Caco-2 (cell line): ENCODE measurements at regions not wholly inside any gene's neighbourhood (a gene's known extent, or its start where the extent isn't known, plus 50 kb on each side); places are given as distances from the start of the nearest gene placed in this dataset.

Experiments used
- BruUV-seq: library from RNA; stranded (reverse); fragments of 400-500 nt; replicated peaks from 2 replicates; lab custom pipeline; 2021; lab: Mats Ljungman, UMichigan
- CTCF ChIA-PET: fragments of 300-600 bp; sonication (Branson Sonifier 250); formaldehyde crosslinking; loops from one replicate; lab custom pipeline; 2022; ENCODE audit warnings: antibody characterized with exemption; lab: Charles Lee
- POLR2A ChIA-PET: fragments of 300-600 bp; sonication (Branson Sonifier 250); formaldehyde crosslinking; loops from one replicate; lab custom pipeline; 2022; ENCODE audit warnings: antibody characterized with exemption; lab: Charles Lee
- DNase-seq, 2 experiments: peaks; one replicate each; pipeline versions ENCODE4 v3.0.0 to v3.0.0-alpha.2; 2020 to 2022
- H3K27me3 ChIP-seq: replicated peaks from 2 replicates; pipeline ENCODE4 v1.6.0; 2011; ENCODE audit warnings: low read length; ENCODE audit not compliant: control insufficient read depth, insufficient read depth
- H3K36me3 ChIP-seq: 2 replicates; pipeline ENCODE4 v1.5.1; 2011; ENCODE audit warnings: low read length; ENCODE audit not compliant: control insufficient read depth, insufficient read depth
- H3K4me1 ChIP-seq: fragments of 250-450 bp; sonication (Bioruptor Pico); 2 replicates; pipeline ENCODE4 v1.5.1; 2020; ENCODE audit warnings: mild to moderate bottlenecking
- H3K4me3 ChIP-seq: 2 replicates; pipeline ENCODE4 v1.5.1; 2011; ENCODE audit warnings: low read depth, mild to moderate bottlenecking, control low read depth, low read length
- H3K9me3 ChIP-seq: fragments of 250-450 bp; sonication (Bioruptor Pico); 2 replicates; pipeline ENCODE4 v1.5.1; 2020; ENCODE audit warnings: mild to moderate bottlenecking, moderate library complexity
- H3K27ac Mint-ChIP-seq: one replicate; pipeline ENCODE4 v1.8.0; 2022; ENCODE audit warnings: mixed read lengths; ENCODE audit not compliant: unreplicated experiment
- H3K27me3 Mint-ChIP-seq: one replicate; pipeline ENCODE4 v1.8.0; 2022; ENCODE audit warnings: mixed read lengths; ENCODE audit not compliant: insufficient read depth, unreplicated experiment
- H3K36me3 Mint-ChIP-seq: one replicate; pipeline ENCODE4 v1.8.0; 2022; ENCODE audit warnings: mild to moderate bottlenecking, mixed read lengths; ENCODE audit not compliant: insufficient read depth, unreplicated experiment
- H3K4me1 Mint-ChIP-seq: one replicate; pipeline ENCODE4 v1.8.0; 2022; ENCODE audit warnings: low read depth, mixed read lengths; ENCODE audit not compliant: unreplicated experiment
- H3K4me3 Mint-ChIP-seq: one replicate; pipeline ENCODE4 v1.8.0; 2022; ENCODE audit warnings: mild to moderate bottlenecking, moderate library complexity, mixed read lengths; ENCODE audit not compliant: unreplicated experiment
- H3K9me3 Mint-ChIP-seq: one replicate; pipeline ENCODE4 v1.8.0; 2022; ENCODE audit warnings: mixed read lengths; ENCODE audit not compliant: unreplicated experiment
- intact Hi-C: fragments of 100-400 bp; cut with micrococcal nuclease; formaldehyde crosslinking; loops from one replicate; pipeline ENCODE4 v1.10.0; 2022; ENCODE audit not compliant: unreplicated experiment
- TF ChIP-seq, protein P1 (sequence below), 2 experiments: fragments of 200-600 bp in 1 of 2; IDR thresholded peaks; 1 replicate in 1 of 2; 2 replicates in 1 of 2; pipeline versions ENCODE4 v1.5.1 to v1.8.0; 2011 to 2022; ENCODE audit warnings: antibody characterized with exemption in 1 of 2, control low read depth in 1 of 2, inconsistent platforms in 1 of 2, low read depth in 1 of 2, low read length in 1 of 2, mild to moderate bottlenecking in 1 of 2, moderate library complexity in 1 of 2; ENCODE audit not compliant: insufficient read depth in 1 of 2, severe bottlenecking in 1 of 2, unreplicated experiment in 1 of 2

GRCh38 chr13:47256618-47257017, 359.8 kb upstream of the HTR2A start:
- Mint-ChIP-seq H3K4me1 (no peaks in the 10 kb centered on the region), H3K4me3 (no peak overlapping the region), H3K9me3 (no peaks in the 10 kb centered on the region), H3K36me3 (no peaks in the 10 kb centered on the region), H3K27me3 (peaks cover 10% of the 10 kb centered on the region), H3K27ac (no peak overlapping the region)
- Histone ChIP-seq H3K27me3 (no peaks in the 10 kb centered on the region), H3K36me3 (no peaks in the 10 kb centered on the region), H3K4me3 (no peak overlapping the region), H3K4me1 (no peaks in the 10 kb centered on the region), H3K9me3 (no peaks in the 10 kb centered on the region)
- TF ChIP-seq, protein P1, sequence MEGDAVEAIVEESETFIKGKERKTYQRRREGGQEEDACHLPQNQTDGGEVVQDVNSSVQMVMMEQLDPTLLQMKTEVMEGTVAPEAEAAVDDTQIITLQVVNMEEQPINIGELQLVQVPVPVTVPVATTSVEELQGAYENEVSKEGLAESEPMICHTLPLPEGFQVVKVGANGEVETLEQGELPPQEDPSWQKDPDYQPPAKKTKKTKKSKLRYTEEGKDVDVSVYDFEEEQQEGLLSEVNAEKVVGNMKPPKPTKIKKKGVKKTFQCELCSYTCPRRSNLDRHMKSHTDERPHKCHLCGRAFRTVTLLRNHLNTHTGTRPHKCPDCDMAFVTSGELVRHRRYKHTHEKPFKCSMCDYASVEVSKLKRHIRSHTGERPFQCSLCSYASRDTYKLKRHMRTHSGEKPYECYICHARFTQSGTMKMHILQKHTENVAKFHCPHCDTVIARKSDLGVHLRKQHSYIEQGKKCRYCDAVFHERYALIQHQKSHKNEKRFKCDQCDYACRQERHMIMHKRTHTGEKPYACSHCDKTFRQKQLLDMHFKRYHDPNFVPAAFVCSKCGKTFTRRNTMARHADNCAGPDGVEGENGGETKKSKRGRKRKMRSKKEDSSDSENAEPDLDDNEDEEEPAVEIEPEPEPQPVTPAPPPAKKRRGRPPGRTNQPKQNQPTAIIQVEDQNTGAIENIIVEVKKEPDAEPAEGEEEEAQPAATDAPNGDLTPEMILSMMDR (IDR thresholded peaks at IDR 0.05; ENCODE audit: insufficient read depth in 1 of 2, low read depth in 1 of 2, low read length in 1 of 2, severe bottlenecking in 1 of 2, unreplicated experiment in 1 of 2): no peak
- POLR2A ChIA-PET: no interaction called here
- DNase-seq: no peak
- CTCF ChIA-PET: no interaction called here
- BruUV-seq: no TSS peak
- intact Hi-C loops: no loop called here

GRCh38 chr13:47252627-47253026, 355.8 kb upstream of the HTR2A start:
- Mint-ChIP-seq H3K36me3 (no peaks in the 10 kb centered on the region), H3K4me3 (no peak overlapping the region), H3K27ac (no peak overlapping the region), H3K9me3 (no peaks in the 10 kb centered on the region), H3K27me3 (peaks cover 8% of the 10 kb centered on the region), H3K4me1 (no peaks in the 10 kb centered on the region)
- H3K27me3 ChIP-seq: no peaks in the 10 kb centered on the region
- H3K4me1 ChIP-seq: no peaks in the 10 kb centered on the region
- no peaks in the 10 kb centered on the region for H3K9me3 ChIP-seq
- H3K36me3 ChIP-seq: no peaks in the 10 kb centered on the region
- H3K4me3 ChIP-seq: no peak overlapping the region
- no TSS peak for BruUV-seq
- ChIA-PET CTCF (no interaction called here), POLR2A (no interaction called here)
- no peak for DNase-seq
- intact Hi-C loops: no loop called here
- TF ChIP-seq, protein P1 (IDR thresholded peaks at IDR 0.05; ENCODE audit: insufficient read depth in 1 of 2, low read depth in 1 of 2, low read length in 1 of 2, severe bottlenecking in 1 of 2, unreplicated experiment in 1 of 2): no peak

DNA sequence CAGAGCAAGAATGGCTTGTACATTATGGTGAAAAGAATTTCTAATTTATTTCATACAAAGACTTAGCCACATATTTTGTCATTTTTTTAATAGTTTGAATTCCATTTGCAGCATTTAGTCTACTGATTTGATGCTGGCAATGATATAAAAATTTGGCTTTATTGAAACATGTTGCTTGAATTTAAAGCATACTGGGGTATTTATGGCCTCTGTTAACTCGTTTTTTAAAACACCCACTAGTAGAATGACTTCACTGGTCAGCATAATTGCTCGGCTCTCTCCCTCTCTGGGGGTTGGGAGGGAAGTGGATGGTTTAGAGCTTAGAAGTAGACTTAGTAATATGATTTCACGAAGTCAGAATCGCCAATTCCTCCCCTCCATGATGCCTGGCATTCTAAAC, 354.9 kb upstream of the HTR2A start:
- ChIA-PET CTCF (no interaction called here), POLR2A (no interaction called here)
- Mint-ChIP-seq H3K27ac (no peak overlapping the region), H3K4me3 (no peak overlapping the region), H3K4me1 (no peaks in the 10 kb centered on the region), H3K27me3 (peaks cover 8% of the 10 kb centered on the region), H3K9me3 (no peaks in the 10 kb centered on the region), H3K36me3 (no peaks in the 10 kb centered on the region)
- DNase-seq: no peak
- H3K36me3 ChIP-seq: no peaks in the 10 kb centered on the region
- intact Hi-C loops: no loop called here
- no peaks in the 10 kb centered on the region for H3K9me3 ChIP-seq
- H3K27me3 ChIP-seq: no peaks in the 10 kb centered on the region
- H3K4me1 ChIP-seq: no peaks in the 10 kb centered on the region
- TF ChIP-seq, protein P1 (IDR thresholded peaks at IDR 0.05; ENCODE audit: insufficient read depth in 1 of 2, low read depth in 1 of 2, low read length in 1 of 2, severe bottlenecking in 1 of 2, unreplicated experiment in 1 of 2): no peak
- no peak overlapping the region for H3K4me3 ChIP-seq
- no TSS peak for BruUV-seq
